Prostate gland (tissue), 2 donors: ENCODE measurements at regions not wholly inside any gene's neighbourhood (a gene's known extent, or its start where the extent isn't known, plus 50 kb on each side); places are given as distances from the start of the nearest gene placed in this dataset.

ENCODE experiments used
- DNase-seq: peaks from one replicate; pipeline ENCODE4 v3.0.0-alpha.2; 2019; ENCODE audit warnings: low spot score
- H3K27ac ChIP-seq, 2 donors: fragments of 200-600 bp; sonication (generic); 2 replicates each; pipeline ENCODE4 v1.5.1; 2017 to 2019
- H3K27me3 ChIP-seq: fragments of 200-600 bp; sonication (generic); replicated peaks from 2 replicates; pipeline ENCODE4 v1.5.1; 2019; ENCODE audit not compliant: insufficient read depth
- H3K36me3 ChIP-seq, 2 donors: fragments of 200-600 bp; sonication (generic); 1 replicate in 1 of 2; 2 replicates in 1 of 2; pipeline versions ENCODE4 v1.5.1 to v1.8.1; 2017 to 2019
- H3K4me1 ChIP-seq: fragments of 200-600 bp; sonication (generic); replicated peaks from 2 replicates; pipeline ENCODE4 v1.5.1; 2019
- H3K4me3 ChIP-seq, 2 donors: fragments of 200-600 bp; sonication (generic); 2 replicates each; pipeline ENCODE4 v1.5.1; 2017 to 2019
- H3K9me3 ChIP-seq: fragments of 200-600 bp; sonication (generic); 2 replicates; pipeline ENCODE4 v1.5.1; 2017
- POLR2A ChIP-seq: fragments of 450-650 bp; IDR thresholded peaks from one replicate; pipeline ENCODE4 v1.6.1; 2016; ENCODE audit warnings: antibody characterized with exemption, mild to moderate bottlenecking
- POLR2AphosphoS5 ChIP-seq: sonication (generic); formaldehyde crosslinking; IDR thresholded peaks from one replicate; pipeline ENCODE4 v1.6.1; 2017; ENCODE audit warnings: antibody characterized with exemption
- WGBS: methylation state at CpG from one replicate; pipeline ENCODE4 v1.1.5; 2018; 5-methylcytosine and 5-hydroxymethylcytosine counted together
- intact Hi-C: fragments of 100-400 bp; cut with DNase I; formaldehyde crosslinking; loops from one replicate; pipeline ENCODE4 v1.14.2; 2022
- TF ChIP-seq, protein P1 (sequence below), 4 experiments: fragments of 200-600 bp in 2 of 4; fragments of 450-650 bp in 2 of 4; sonication (generic) in 2 of 4; IDR thresholded peaks; 1 replicate in 3 of 4; 2 replicates in 1 of 4; pipeline ENCODE4 v1.5.1; 2016 to 2019; ENCODE audit warnings: antibody characterized with exemption in 4 of 4, mild to moderate bottlenecking in 2 of 4, moderate library complexity in 2 of 4

DNA sequence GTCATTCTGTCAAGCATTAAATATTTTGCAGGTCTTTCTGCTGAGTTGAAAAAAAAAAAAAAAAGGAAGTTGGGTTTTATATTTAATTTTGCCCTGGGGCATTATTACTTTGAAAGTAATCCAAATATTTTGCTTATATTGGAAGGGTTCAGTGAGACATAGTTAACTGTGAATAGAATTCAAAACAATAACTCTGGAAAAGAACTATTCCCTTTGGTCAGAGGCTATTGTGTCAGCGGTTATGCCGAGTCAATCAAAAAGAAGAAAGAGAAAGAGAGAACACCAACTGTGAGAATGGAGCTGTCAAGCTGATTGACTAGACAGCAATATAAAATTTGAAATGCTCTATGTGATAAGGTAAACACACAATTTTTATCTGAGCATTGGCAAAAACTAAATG lies 761.7 kb downstream of the ADGRL2 start:
- 27% methylated on average over 2 of the region's 2 CpGs for WGBS
- Histone ChIP-seq H3K4me1 (no peaks in the 10 kb centered on the region), H3K27me3 (no peaks in the 10 kb centered on the region), H3K9me3 (no peaks in the 10 kb centered on the region), H3K4me3 (no peak overlapping the region), H3K36me3 (no peaks in the 10 kb centered on the region), H3K27ac (no peak overlapping the region)
- no peak for DNase-seq
- intact Hi-C loops = no loop called here
- TF ChIP-seq POLR2A (no peak), POLR2AphosphoS5 (no peak)
- TF ChIP-seq, protein P1, sequence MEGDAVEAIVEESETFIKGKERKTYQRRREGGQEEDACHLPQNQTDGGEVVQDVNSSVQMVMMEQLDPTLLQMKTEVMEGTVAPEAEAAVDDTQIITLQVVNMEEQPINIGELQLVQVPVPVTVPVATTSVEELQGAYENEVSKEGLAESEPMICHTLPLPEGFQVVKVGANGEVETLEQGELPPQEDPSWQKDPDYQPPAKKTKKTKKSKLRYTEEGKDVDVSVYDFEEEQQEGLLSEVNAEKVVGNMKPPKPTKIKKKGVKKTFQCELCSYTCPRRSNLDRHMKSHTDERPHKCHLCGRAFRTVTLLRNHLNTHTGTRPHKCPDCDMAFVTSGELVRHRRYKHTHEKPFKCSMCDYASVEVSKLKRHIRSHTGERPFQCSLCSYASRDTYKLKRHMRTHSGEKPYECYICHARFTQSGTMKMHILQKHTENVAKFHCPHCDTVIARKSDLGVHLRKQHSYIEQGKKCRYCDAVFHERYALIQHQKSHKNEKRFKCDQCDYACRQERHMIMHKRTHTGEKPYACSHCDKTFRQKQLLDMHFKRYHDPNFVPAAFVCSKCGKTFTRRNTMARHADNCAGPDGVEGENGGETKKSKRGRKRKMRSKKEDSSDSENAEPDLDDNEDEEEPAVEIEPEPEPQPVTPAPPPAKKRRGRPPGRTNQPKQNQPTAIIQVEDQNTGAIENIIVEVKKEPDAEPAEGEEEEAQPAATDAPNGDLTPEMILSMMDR (IDR thresholded peaks at IDR 0.05) = no peak

DNA sequence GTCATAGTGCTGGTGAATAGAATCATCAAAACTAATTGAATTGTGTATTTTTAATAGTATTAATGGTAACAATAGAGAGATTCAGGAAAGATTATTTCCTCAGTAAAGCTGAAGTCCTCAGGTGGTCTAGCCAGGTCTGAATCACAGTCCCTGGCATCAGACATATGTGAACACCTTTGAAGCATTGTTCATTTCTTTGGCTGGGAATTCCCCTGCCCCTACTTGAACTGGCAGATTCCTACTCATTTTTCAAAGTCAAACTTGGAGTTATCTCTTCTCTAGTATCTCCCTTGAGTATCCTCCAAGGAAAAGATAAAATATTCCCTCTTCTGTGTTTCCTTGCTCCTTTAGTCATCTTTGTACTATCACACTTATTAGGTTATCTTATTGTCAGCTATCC lies 759.8 kb downstream of the ADGRL2 start:
- no peak overlapping the region for H3K27ac ChIP-seq
- H3K27me3 ChIP-seq = no peaks in the 10 kb centered on the region
- TF ChIP-seq, protein P1 (IDR thresholded peaks at IDR 0.05) = no peak
- TF ChIP-seq POLR2A (no peak), POLR2AphosphoS5 (no peak)
- H3K9me3 ChIP-seq = no peaks in the 10 kb centered on the region
- no peak overlapping the region for H3K4me3 ChIP-seq
- intact Hi-C loops = no loop called here
- H3K36me3 ChIP-seq = no peaks in the 10 kb centered on the region
- DNase-seq = no peak
- no peaks in the 10 kb centered on the region for H3K4me1 ChIP-seq

DNA sequence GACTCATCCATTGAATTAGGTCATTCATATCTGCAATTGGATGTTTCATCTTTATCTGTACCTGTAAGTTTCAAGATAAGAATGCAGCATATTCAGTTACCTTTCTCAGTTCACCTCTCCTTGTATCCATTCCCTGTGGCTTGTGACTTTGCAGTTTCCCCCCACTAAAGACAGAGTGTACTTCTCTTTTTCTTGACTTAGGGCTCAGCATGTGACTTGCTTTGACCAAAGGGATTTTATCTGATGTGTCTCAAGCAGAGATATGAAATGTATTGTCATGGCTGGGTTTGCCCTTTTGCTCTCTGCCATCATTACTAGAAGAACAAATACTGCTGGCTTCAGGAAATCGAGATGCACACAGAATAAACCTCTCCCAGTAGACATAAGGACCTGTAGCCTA lies 754.8 kb downstream of the ADGRL2 start:
- intact Hi-C loops = no loop called here
- TF ChIP-seq POLR2A = no peak
- no peak for TF ChIP-seq POLR2AphosphoS5
- TF ChIP-seq, protein P1 (IDR thresholded peaks at IDR 0.05) = no peak
- Histone ChIP-seq H3K36me3 (no peaks in the 10 kb centered on the region), H3K4me3 (no peak overlapping the region), H3K27me3 (no peaks in the 10 kb centered on the region), H3K4me1 (no peaks in the 10 kb centered on the region), H3K27ac (no peak overlapping the region), H3K9me3 (no peaks in the 10 kb centered on the region)
- 0% methylated on average over 1 of the region's 1 CpG for WGBS
- DNase-seq = no peak

DNA sequence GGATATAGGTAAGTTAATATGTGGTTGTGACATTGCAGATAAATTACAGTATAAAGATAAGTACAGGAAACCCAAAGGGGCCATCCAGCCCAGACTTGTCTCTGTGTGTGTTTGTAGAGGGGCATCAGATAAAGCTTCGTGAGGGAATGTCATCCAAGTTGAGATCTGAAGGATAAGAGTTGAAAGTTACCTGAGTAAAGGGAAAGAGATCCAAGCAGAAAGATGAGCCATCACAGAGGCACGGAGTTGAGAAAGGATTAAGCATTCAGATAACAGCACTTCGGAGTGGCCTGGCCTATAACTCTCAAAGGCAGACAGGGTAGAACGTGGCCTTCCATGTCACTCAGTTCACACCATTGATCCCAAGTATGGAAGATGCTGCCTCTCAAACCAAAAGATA lies 749.1 kb downstream of the ADGRL2 start:
- DNase-seq = no peak
- H3K4me1 ChIP-seq = no peaks in the 10 kb centered on the region
- intact Hi-C loops = no loop called here
- no peak overlapping the region for H3K27ac ChIP-seq
- no peaks in the 10 kb centered on the region for H3K27me3 ChIP-seq
- TF ChIP-seq, protein P1 (IDR thresholded peaks at IDR 0.05) = no peak
- no peak for TF ChIP-seq POLR2A
- no peak for TF ChIP-seq POLR2AphosphoS5
- no peaks in the 10 kb centered on the region for H3K36me3 ChIP-seq
- 57% methylated on average over 4 of the region's 4 CpGs for WGBS
- no peak overlapping the region for H3K4me3 ChIP-seq
- H3K9me3 ChIP-seq = no peaks in the 10 kb centered on the region

DNA sequence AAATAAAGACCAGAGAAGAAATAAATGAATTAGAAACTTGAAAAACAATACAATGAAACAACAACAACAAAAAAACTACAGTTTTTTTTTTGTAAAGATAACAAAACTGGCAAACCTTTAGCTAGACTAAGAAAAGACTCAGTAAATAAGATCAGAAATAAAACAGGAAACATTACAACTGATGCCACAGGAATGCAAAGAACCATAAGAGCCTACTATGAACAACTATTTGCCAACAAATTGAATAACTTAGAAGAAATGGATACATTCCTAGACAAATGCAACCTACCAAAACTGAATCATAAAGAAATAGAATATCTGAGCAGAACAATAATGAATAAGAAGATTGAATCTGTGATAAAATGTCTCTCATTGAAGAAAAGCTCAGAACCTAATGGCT lies 742.0 kb downstream of the ADGRL2 start:
- Histone ChIP-seq H3K27me3 (no peaks in the 10 kb centered on the region), H3K9me3 (no peaks in the 10 kb centered on the region), H3K36me3 (no peaks in the 10 kb centered on the region), H3K4me1 (no peaks in the 10 kb centered on the region), H3K27ac (no peak overlapping the region), H3K4me3 (no peak overlapping the region)
- TF ChIP-seq, protein P1 (IDR thresholded peaks at IDR 0.05) = no peak
- TF ChIP-seq POLR2A (no peak), POLR2AphosphoS5 (no peak)
- no peak for DNase-seq
- intact Hi-C loops = no loop called here
